Lower leg skin (tissue), 3 donors: ENCODE measurements at regions not wholly inside any gene's neighbourhood (a gene's known extent, or its start where the extent isn't known, plus 50 kb on each side); places are given as distances from the start of the nearest gene placed in this dataset.

Experiments
- POLR2A ChIP-seq, 2 donors: fragments of 450-650 bp; IDR thresholded peaks; one replicate each; pipeline ENCODE4 v1.6.1; 2016 to 2017; ENCODE audit warnings: antibody characterized with exemption in 2 of 2, mild to moderate bottlenecking in 1 of 2, moderate library complexity in 1 of 2
- TF ChIP-seq, protein P1 (sequence below), 3 donors: fragments of 450-650 bp; IDR thresholded peaks; one replicate each; pipeline ENCODE4 v1.5.1; 2016; ENCODE audit warnings: antibody characterized with exemption in 3 of 3, mild to moderate bottlenecking in 3 of 3, moderate library complexity in 2 of 3

DNA sequence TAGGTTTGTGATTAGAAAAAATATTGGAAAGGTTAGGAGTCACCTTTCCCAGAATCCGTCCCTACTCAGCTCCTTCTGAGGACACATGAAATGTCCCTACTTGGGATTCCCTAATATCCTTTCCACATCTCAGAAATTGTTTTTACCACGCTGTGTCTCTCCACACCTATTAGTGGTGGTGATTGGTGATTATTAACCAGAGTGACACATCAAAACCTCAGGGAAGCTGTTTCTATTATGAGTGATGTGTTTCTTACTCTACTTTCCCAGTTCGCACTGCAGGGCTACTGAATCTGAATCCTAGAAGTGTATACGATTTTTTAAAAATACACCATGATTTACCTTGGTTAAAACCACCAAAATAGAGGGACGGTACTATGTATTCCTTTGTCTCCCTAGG, 460.8 kb downstream of the TBC1D4 start:
- TF ChIP-seq, protein P1, sequence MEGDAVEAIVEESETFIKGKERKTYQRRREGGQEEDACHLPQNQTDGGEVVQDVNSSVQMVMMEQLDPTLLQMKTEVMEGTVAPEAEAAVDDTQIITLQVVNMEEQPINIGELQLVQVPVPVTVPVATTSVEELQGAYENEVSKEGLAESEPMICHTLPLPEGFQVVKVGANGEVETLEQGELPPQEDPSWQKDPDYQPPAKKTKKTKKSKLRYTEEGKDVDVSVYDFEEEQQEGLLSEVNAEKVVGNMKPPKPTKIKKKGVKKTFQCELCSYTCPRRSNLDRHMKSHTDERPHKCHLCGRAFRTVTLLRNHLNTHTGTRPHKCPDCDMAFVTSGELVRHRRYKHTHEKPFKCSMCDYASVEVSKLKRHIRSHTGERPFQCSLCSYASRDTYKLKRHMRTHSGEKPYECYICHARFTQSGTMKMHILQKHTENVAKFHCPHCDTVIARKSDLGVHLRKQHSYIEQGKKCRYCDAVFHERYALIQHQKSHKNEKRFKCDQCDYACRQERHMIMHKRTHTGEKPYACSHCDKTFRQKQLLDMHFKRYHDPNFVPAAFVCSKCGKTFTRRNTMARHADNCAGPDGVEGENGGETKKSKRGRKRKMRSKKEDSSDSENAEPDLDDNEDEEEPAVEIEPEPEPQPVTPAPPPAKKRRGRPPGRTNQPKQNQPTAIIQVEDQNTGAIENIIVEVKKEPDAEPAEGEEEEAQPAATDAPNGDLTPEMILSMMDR (IDR thresholded peaks at IDR 0.05), result no peak
- TF ChIP-seq POLR2A (IDR thresholded peaks at IDR 0.05), result no peak
